Right lobe of liver (tissue), 4 donors: ENCODE measurements at regions not wholly inside any gene's neighbourhood (a gene's known extent, or its start where the extent isn't known, plus 50 kb on each side); places are given as distances from the start of the nearest gene placed in this dataset.

Source experiments
- CTCF ChIP-seq, 4 donors: fragments of 200-600 bp in 3 of 4; fragments of 450-650 bp in 1 of 4; IDR thresholded peaks; one replicate each; pipeline versions ENCODE4 v1.5.1 to v1.8.0; 2016 to 2022; ENCODE audit warnings: antibody characterized with exemption in 4 of 4, mild to moderate bottlenecking in 2 of 4
- POLR2A ChIP-seq: fragments of 450-650 bp; IDR thresholded peaks from one replicate; pipeline ENCODE4 v1.6.1; 2017; ENCODE audit warnings: antibody characterized with exemption, mild to moderate bottlenecking
- donor health status: DM: no; HTN: no; CAD: no.
- donor health status: DM: no; HTN: no; CAD: no.
- donor health status: DM: no; HTN: yes; CAD: no.

GRCh38 chr18:68445668-68446426 is 269.1 kb downstream of the TMX3 start:
- TF ChIP-seq CTCF (IDR thresholded peaks at IDR 0.05) (no peak), POLR2A (no peak)
